Parathyroid adenoma (tissue), 2 donors: ENCODE measurements at regions not wholly inside any gene's neighbourhood (a gene's known extent, or its start where the extent isn't known, plus 50 kb on each side); places are given as distances from the start of the nearest gene placed in this dataset.

Experiments
- H2AFZ ChIP-seq: fragments of 300-600 bp; sonication (generic); one replicate; pipeline ENCODE4 v1.7.0; 2017; ENCODE audit warnings: antibody characterized with exemption, mild to moderate bottlenecking
- H3K27ac ChIP-seq: fragments of 300-600 bp; sonication (generic); one replicate; pipeline ENCODE4 v1.7.0; 2017
- H3K27me3 ChIP-seq: fragments of 300-600 bp; sonication (generic); one replicate; pipeline ENCODE4 v1.7.0; 2017; ENCODE audit warnings: low read length; ENCODE audit not compliant: control insufficient read depth, insufficient read depth
- H3K36me3 ChIP-seq: fragments of 300-600 bp; sonication (generic); one replicate; pipeline ENCODE4 v1.7.0; 2017; ENCODE audit warnings: low read length; ENCODE audit not compliant: control insufficient read depth, insufficient read depth
- H3K4me1 ChIP-seq: fragments of 300-600 bp; sonication (generic); one replicate; pipeline ENCODE4 v1.7.0; 2017; ENCODE audit warnings: control low read depth
- H3K4me2 ChIP-seq: fragments of 300-600 bp; sonication (generic); one replicate; pipeline ENCODE4 v1.7.0; 2017; ENCODE audit warnings: low read length
- H3K4me3 ChIP-seq: fragments of 300-600 bp; sonication (generic); one replicate; pipeline ENCODE4 v1.7.0; 2017; ENCODE audit warnings: low read depth, low read length
- H3K79me2 ChIP-seq: fragments of 300-600 bp; sonication (generic); one replicate; pipeline ENCODE4 v1.7.0; 2017; ENCODE audit warnings: control low read depth
- H3K9ac ChIP-seq: fragments of 300-600 bp; sonication (generic); one replicate; pipeline ENCODE4 v1.7.0; 2017; ENCODE audit warnings: mild to moderate bottlenecking
- H3K9me3 ChIP-seq: fragments of 300-600 bp; sonication (generic); one replicate; pipeline ENCODE4 v1.7.0; 2017; ENCODE audit warnings: low read length; ENCODE audit not compliant: control insufficient read depth
- TF ChIP-seq, protein P1 (sequence below): fragments of 300-600 bp; sonication (generic); IDR thresholded peaks from one replicate; pipeline ENCODE4 v1.7.0; 2017; ENCODE audit warnings: antibody characterized with exemption, mild to moderate bottlenecking
- donor health status: primary hyperparathyroidism.

DNA sequence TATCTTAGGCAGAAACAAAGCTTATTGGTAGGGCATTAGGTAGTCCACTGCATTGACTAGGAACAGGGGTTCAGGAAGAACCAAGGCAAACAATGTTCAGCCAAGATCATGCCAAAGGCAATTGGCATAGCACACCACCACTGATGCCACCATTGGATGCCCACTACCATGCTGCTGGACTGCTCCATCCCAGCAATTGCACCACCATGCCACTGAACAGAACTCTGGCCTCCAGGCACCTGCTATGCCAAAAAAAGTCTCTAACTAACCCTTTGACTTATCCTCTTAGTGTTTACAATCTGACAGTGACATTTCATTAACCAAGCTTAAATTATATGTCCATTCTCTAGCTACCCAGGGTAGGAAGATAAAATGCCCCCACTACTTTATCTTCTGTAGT lies 509.6 kb upstream of the CAMK1G start:
- Histone ChIP-seq H3K36me3 (no peaks in the 10 kb centered on the region), H3K4me1 (no peaks in the 10 kb centered on the region), H3K27ac (no peak overlapping the region), H3K4me2 (no peak overlapping the region), H2AFZ (no peak overlapping the region), H3K79me2 (no peaks in the 10 kb centered on the region), H3K9ac (no peak overlapping the region), H3K9me3 (no peaks in the 10 kb centered on the region), H3K4me3 (no peak overlapping the region), H3K27me3 (no peaks in the 10 kb centered on the region)
- TF ChIP-seq, protein P1, sequence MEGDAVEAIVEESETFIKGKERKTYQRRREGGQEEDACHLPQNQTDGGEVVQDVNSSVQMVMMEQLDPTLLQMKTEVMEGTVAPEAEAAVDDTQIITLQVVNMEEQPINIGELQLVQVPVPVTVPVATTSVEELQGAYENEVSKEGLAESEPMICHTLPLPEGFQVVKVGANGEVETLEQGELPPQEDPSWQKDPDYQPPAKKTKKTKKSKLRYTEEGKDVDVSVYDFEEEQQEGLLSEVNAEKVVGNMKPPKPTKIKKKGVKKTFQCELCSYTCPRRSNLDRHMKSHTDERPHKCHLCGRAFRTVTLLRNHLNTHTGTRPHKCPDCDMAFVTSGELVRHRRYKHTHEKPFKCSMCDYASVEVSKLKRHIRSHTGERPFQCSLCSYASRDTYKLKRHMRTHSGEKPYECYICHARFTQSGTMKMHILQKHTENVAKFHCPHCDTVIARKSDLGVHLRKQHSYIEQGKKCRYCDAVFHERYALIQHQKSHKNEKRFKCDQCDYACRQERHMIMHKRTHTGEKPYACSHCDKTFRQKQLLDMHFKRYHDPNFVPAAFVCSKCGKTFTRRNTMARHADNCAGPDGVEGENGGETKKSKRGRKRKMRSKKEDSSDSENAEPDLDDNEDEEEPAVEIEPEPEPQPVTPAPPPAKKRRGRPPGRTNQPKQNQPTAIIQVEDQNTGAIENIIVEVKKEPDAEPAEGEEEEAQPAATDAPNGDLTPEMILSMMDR = no peak

DNA sequence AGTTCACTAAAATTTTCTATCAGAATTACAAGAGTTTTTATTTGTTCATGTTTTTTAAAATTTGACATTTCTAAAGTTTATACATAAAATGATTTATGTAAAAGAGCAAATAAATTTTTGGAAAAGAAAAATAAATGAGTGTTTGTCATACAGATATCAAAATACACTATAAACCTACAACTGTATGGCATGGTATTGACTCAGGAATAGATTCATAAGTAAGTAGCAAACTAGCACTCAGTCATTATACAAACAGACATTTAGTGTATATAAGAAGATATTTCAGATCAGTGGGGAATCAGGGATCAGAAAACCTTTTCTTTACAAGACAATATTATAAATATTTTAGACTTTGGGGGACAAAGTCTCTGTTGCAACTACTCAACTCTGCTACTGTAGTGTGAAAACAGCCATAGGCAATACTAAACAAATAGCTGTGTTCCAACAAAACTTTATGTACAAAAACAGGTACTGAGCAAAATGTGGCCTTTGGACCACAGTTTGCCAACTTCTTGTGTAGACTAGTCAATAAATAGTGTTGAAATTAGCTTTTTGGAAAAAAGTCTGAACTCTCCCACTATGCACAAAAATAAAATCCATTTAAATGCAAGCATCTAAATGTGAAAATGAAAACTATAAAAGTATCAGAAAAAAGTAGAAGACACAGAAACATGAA lies 508.8 kb upstream of the CAMK1G start:
- no peak overlapping the region for H3K27ac ChIP-seq
- TF ChIP-seq, protein P1 = no peak
- H3K9me3 ChIP-seq = no peaks in the 10 kb centered on the region

DNA sequence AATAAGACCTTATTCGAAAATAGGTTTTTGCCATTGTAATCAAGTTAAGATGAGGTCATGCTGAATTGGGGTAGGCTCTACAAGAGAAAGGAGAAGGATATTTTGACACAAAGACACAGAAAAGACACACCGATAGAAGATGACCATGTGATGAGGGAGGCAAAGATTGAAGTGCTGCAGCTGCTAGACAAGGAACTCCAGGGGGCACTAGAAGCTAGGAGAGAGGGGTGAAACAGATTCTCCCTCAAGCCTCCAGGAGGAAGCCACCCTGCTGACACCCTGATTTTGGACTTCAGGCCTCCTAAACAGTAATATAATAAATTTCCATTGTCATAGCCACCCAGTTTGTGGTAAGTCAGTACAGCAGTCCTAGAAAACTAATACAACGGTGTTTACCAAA lies 506.8 kb upstream of the CAMK1G start:
- H3K79me2 ChIP-seq = no peaks in the 10 kb centered on the region
- no peak overlapping the region for H3K4me3 ChIP-seq
- TF ChIP-seq, protein P1 = no peak
- H3K36me3 ChIP-seq = no peaks in the 10 kb centered on the region
- no peak overlapping the region for H3K27ac ChIP-seq
- H3K4me2 ChIP-seq = no peak overlapping the region
- no peaks in the 10 kb centered on the region for H3K9me3 ChIP-seq
- no peak overlapping the region for H2AFZ ChIP-seq
- H3K4me1 ChIP-seq = no peaks in the 10 kb centered on the region
- no peak overlapping the region for H3K9ac ChIP-seq
- no peaks in the 10 kb centered on the region for H3K27me3 ChIP-seq

More for the DNA sequence above, 508.8 kb upstream of the CAMK1G start:
- Histone ChIP-seq H2AFZ (no peak overlapping the region), H3K4me2 (no peak overlapping the region), H3K27me3 (no peaks in the 10 kb centered on the region), H3K79me2 (no peaks in the 10 kb centered on the region), H3K4me1 (no peaks in the 10 kb centered on the region), H3K9ac (no peak overlapping the region), H3K4me3 (no peak overlapping the region), H3K36me3 (no peaks in the 10 kb centered on the region)

DNA sequence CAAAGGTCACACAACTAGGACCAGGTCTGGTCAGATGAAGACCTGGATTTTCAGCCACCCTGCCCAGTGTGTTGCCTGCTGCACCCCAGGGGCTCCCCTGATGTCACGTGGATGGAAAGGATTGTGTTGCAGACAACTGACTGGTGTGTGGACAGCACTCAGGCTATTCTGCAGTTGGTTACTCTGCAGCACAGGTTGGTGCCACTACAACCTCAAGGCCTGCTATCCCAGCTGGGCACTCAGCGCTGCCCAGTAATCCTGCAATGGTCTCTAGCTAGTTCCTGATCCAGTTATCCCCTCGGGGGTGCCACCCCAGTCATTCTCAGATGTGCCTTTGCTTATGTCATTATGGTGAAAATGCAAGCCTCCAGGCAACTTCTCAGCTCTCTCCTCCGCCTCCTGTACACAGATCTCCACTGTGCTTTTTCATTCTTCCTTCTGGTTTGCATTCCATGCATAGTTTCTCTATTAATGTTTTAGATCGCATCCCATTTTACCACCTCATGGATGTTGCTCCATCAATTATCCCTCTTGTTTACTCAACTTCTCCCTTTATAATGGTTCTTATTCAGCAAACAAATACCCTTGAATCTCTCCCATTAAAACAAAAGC lies 503.2 kb upstream of the CAMK1G start:
- no peaks in the 10 kb centered on the region for H3K79me2 ChIP-seq
- H2AFZ ChIP-seq = no peak overlapping the region
- no peaks in the 10 kb centered on the region for H3K9me3 ChIP-seq
- no peaks in the 10 kb centered on the region for H3K27me3 ChIP-seq
- H3K27ac ChIP-seq = no peak overlapping the region
- H3K4me2 ChIP-seq = no peak overlapping the region
- H3K4me3 ChIP-seq = no peak overlapping the region
- no peaks in the 10 kb centered on the region for H3K4me1 ChIP-seq
- no peak overlapping the region for H3K9ac ChIP-seq
- no peaks in the 10 kb centered on the region for H3K36me3 ChIP-seq
- TF ChIP-seq, protein P1 = no peak
